Fibroblast of lung (primary cell): ENCODE measurements at regions not wholly inside any gene's neighbourhood (a gene's known extent, or its start where the extent isn't known, plus 50 kb on each side); places are given as distances from the start of the nearest gene placed in this dataset.

Source experiments
- DNase-seq, 2 donors: peaks; one replicate each; pipeline versions ENCODE4 v3.0.0 to v3.0.0-alpha.2; 2010; ENCODE audit warnings: low read depth in 2 of 2
- H2AFZ ChIP-seq: 2 replicates; pipeline ENCODE4 v1.5.1; 2012; ENCODE audit warnings: low read length, control low read depth, inconsistent platforms
- H3K27ac ChIP-seq: 2 replicates; pipeline ENCODE4 v1.5.1; 2011; ENCODE audit warnings: low read length, control low read depth; ENCODE audit not compliant: insufficient read depth
- H3K27me3 ChIP-seq: 2 replicates; pipeline ENCODE4 v1.5.1; 2011; ENCODE audit warnings: mild to moderate bottlenecking, low read length; ENCODE audit not compliant: control insufficient read depth, insufficient read depth
- H3K36me3 ChIP-seq: 2 replicates; pipeline ENCODE4 v1.5.1; 2011; ENCODE audit warnings: low read length; ENCODE audit not compliant: control insufficient read depth, insufficient read depth
- H3K4me1 ChIP-seq: 2 replicates; pipeline ENCODE4 v1.5.1; 2011; ENCODE audit warnings: low read length; ENCODE audit not compliant: control insufficient read depth, insufficient read depth; ENCODE audit errors: extremely low read depth
- H3K4me2 ChIP-seq: 2 replicates; pipeline ENCODE4 v1.5.1; 2011; ENCODE audit warnings: low read length, control low read depth; ENCODE audit not compliant: insufficient read depth; ENCODE audit errors: extremely low read depth
- H3K4me3 ChIP-seq, 4 experiments: fragments of 200-600 bp in 1 of 4; sonication (generic) in 1 of 4; replicated peaks in 1 of 4; 2 replicates each; pipeline ENCODE4 v1.5.1; 2011 to 2016; ENCODE audit warnings: low read length in 4 of 4, low read depth in 3 of 4, mild to moderate bottlenecking in 3 of 4, control low read depth in 2 of 4, inconsistent platforms in 1 of 4, mixed read lengths in 1 of 4; ENCODE audit not compliant: insufficient read depth in 1 of 4; ENCODE audit errors: control extremely low read depth in 1 of 4
- H3K79me2 ChIP-seq: 2 replicates; pipeline ENCODE4 v1.5.1; 2012; ENCODE audit warnings: mild to moderate bottlenecking, low read length, inconsistent platforms; ENCODE audit not compliant: control insufficient read depth, insufficient read depth
- H3K9ac ChIP-seq: 2 replicates; pipeline ENCODE4 v1.5.1; 2011; ENCODE audit warnings: mild to moderate bottlenecking, low read length, control low read depth; ENCODE audit not compliant: insufficient read depth
- H3K9me3 ChIP-seq: 2 replicates; pipeline ENCODE4 v1.5.1; 2012; ENCODE audit warnings: low read depth, low read length; ENCODE audit not compliant: control insufficient read depth, insufficient read depth
- H4K20me1 ChIP-seq: 2 replicates; pipeline ENCODE4 v1.5.1; 2011; ENCODE audit warnings: low read length; ENCODE audit not compliant: control insufficient read depth, insufficient read depth; ENCODE audit errors: extremely low read depth
- CTCF ChIP-seq, 2 donors: IDR thresholded peaks in 1 of 2; conservative IDR thresholded peaks in 1 of 2; 1 replicate in 1 of 2; 2 replicates in 1 of 2; pipeline ENCODE4 v1.5.1; 2011 to 2012; ENCODE audit warnings: low read length in 2 of 2, control low read depth in 1 of 2, inconsistent platforms in 1 of 2, low read depth in 1 of 2, mild to moderate bottlenecking in 1 of 2
- EZH2 ChIP-seq: IDR thresholded peaks from 2 replicates; pipeline ENCODE4 v1.5.1; 2012; ENCODE audit warnings: low read length, control low read depth, mild to moderate bottlenecking; ENCODE audit errors: missing control alignments

DNA sequence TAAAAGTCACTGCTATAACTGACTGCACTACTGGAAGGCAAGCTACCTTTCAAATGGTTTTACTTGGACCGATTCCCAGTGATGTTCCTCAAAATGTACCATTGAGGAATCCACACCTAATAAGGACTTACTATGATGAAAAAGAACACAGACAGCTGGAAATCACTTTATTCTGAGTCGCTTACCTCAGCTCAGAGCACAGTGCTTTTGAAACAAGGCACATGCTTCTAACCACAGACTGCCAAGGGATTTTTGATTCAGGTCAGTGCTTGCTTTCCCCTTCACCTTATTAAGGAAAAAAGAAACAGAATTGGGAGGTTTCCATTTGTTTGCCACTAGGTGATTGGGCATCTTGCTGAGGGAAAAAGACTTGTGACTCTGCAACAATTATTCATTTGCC lies 707.5 kb upstream of the FSHR start:
- no peaks in the 10 kb centered on the region for H4K20me1 ChIP-seq
- H3K4me2 ChIP-seq = no peak overlapping the region
- TF ChIP-seq EZH2 (no peak), CTCF (conservative IDR thresholded peaks at IDR 0.05 in 1 of 2, IDR thresholded peaks at IDR 0.05 in 1 of 2; ENCODE audit: low read depth in 1 of 2, low read length in 2 of 2) (no peak)

DNA sequence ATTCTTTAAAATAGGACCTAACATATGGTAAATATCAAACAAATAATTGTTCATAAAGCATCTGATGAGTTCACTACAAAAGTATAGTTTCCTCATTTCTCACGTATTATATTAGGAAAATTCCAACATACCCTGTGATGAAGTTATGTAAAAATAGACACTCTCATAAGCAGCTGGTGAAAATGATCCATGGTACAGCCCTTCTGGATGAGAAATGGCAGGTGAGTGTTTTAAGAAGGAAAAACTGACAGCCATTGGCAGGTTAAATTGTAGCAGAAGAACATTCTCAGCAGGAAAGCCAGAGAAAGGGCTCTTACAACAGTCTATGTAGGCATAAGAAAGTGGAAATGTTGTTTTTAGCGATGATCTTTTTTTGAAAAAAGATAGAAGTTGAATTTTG lies 706.5 kb upstream of the FSHR start:
- no peak overlapping the region for H3K27ac ChIP-seq
- H2AFZ ChIP-seq = no peak overlapping the region
- no peaks in the 10 kb centered on the region for H3K36me3 ChIP-seq
- no peaks in the 10 kb centered on the region for H3K9me3 ChIP-seq
- no peak for DNase-seq
- H3K27me3 ChIP-seq = no peaks in the 10 kb centered on the region
- no peaks in the 10 kb centered on the region for H4K20me1 ChIP-seq
- no peak overlapping the region for H3K9ac ChIP-seq
- H3K79me2 ChIP-seq = no peaks in the 10 kb centered on the region
- no peak overlapping the region for H3K4me3 ChIP-seq
- no peaks in the 10 kb centered on the region for H3K4me1 ChIP-seq
- TF ChIP-seq EZH2 (no peak), CTCF (conservative IDR thresholded peaks at IDR 0.05 in 1 of 2, IDR thresholded peaks at IDR 0.05 in 1 of 2; ENCODE audit: low read depth in 1 of 2, low read length in 2 of 2) (no peak)
- no peak overlapping the region for H3K4me2 ChIP-seq

More for the DNA sequence above, 707.5 kb upstream of the FSHR start:
- DNase-seq = no peak
- no peaks in the 10 kb centered on the region for H3K27me3 ChIP-seq
- no peaks in the 10 kb centered on the region for H3K36me3 ChIP-seq
- no peak overlapping the region for H2AFZ ChIP-seq
- H3K79me2 ChIP-seq = no peaks in the 10 kb centered on the region
- H3K9ac ChIP-seq = no peak overlapping the region
- no peaks in the 10 kb centered on the region for H3K4me1 ChIP-seq
- no peak overlapping the region for H3K4me3 ChIP-seq
- no peak overlapping the region for H3K27ac ChIP-seq
- no peaks in the 10 kb centered on the region for H3K9me3 ChIP-seq

GRCh38 chr2:49860170-49860569 lies 705.9 kb upstream of the FSHR start:
- TF ChIP-seq EZH2 = no peak
- no peak for TF ChIP-seq CTCF (conservative IDR thresholded peaks at IDR 0.05 in 1 of 2, IDR thresholded peaks at IDR 0.05 in 1 of 2; ENCODE audit: low read depth in 1 of 2, low read length in 2 of 2)
- Histone ChIP-seq H3K4me1 (no peaks in the 10 kb centered on the region), H3K79me2 (no peaks in the 10 kb centered on the region), H3K4me3 (no peak overlapping the region), H3K9me3 (no peaks in the 10 kb centered on the region), H3K27me3 (no peaks in the 10 kb centered on the region), H4K20me1 (no peaks in the 10 kb centered on the region), H3K36me3 (no peaks in the 10 kb centered on the region), H3K27ac (no peak overlapping the region), H2AFZ (no peak overlapping the region), H3K4me2 (no peak overlapping the region), H3K9ac (no peak overlapping the region)
- DNase-seq = no peak
